ENCODE measurements at regions not wholly inside any gene's neighbourhood (a gene's known extent, or its start where the extent isn't known, plus 50 kb on each side); places are given as distances from the start of the nearest gene placed in this dataset.
"Not testable (repeated sequence)": the region's sequence is repeated elsewhere in the genome, so short reads cannot be mapped to it uniquely, and the experiment has no call there.

DNA sequence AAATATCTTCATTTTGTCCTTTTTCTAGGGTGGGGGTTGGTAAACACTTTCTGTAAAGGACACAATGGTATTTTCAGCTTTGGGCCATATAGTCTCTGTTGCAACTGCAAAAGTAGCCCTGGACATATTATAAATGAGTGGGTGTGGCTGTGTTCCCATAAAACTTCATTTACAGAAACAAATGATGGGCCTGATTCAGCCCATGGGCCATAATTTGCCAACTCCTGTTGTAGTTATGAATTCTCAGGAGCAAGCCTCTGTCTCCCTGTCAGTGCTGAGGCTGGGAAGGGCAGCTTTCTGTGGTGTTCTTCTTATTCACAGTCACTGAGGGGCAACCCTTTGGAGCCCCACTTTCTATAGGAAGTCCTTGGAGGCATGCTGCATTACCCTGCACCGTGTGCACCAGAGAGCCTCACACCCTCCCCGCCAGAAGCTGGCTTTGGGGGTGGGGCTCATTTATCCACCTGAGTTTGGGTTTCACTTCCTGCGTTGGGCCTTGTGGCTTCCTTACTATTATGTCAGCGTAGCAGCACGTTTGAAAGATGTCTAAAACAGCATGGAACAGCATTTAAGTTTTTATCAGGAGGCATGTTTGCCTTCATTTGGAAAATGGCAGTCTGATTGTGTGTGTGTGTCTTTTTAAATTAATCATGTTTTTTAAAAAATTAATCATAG lies 60.8 kb upstream of the FAN1 start:
- TF ChIP-seq EZH2 (IDR thresholded peaks at IDR 0.05; ENCODE audit: borderline replicate concordance, low read length), result not testable (repeated sequence)
- TF ChIP-seq, protein P1, sequence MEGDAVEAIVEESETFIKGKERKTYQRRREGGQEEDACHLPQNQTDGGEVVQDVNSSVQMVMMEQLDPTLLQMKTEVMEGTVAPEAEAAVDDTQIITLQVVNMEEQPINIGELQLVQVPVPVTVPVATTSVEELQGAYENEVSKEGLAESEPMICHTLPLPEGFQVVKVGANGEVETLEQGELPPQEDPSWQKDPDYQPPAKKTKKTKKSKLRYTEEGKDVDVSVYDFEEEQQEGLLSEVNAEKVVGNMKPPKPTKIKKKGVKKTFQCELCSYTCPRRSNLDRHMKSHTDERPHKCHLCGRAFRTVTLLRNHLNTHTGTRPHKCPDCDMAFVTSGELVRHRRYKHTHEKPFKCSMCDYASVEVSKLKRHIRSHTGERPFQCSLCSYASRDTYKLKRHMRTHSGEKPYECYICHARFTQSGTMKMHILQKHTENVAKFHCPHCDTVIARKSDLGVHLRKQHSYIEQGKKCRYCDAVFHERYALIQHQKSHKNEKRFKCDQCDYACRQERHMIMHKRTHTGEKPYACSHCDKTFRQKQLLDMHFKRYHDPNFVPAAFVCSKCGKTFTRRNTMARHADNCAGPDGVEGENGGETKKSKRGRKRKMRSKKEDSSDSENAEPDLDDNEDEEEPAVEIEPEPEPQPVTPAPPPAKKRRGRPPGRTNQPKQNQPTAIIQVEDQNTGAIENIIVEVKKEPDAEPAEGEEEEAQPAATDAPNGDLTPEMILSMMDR (IDR thresholded peaks at IDR 0.05; ENCODE audit: low read length), result not testable (repeated sequence)
